ENCODE measurements at regions not wholly inside any gene's neighbourhood (a gene's known extent, or its start where the extent isn't known, plus 50 kb on each side); places are given as distances from the start of the nearest gene placed in this dataset.

DNA sequence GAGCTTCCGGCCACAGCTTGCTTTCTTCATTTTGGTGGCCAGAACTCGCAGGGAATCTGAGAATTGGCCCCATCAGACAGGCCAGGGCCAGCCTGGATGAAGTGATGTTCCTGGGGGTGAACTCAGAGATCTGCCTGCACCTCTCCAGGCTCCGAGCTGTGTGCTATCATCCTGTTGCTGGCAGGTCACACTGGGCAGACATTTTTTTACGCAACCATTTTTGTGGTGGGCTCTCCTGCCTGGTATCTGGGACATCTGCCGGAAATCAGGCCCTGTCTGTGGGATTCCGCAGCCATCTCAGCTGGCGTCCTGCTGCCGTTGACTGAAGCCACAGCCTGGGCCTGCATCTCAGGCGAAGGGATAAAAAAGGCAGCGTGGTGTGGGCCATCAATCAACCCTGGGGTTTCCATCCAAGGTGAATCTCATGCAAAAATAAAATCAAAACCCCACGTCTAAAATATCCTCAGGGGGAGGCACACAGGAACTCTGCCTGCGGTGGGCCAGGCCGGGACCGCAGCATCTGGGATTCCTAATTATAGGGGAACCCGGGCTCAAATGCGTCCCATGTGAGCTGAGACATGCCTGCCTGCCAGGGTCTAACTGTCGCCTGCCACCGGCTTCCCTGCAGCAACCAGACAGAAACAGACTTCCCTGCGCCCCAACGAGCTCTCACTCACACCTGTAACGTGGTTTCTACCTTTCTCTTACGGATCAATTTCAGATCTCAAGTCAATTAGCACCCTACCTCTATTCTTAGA lies 174.3 kb downstream of the SYK start:
- intact Hi-C loops (cut with DNase I), result no loop called here
- no peak for ATAC-seq
- DNase-seq (ENCODE audit: low spot score), result no peak

DNA sequence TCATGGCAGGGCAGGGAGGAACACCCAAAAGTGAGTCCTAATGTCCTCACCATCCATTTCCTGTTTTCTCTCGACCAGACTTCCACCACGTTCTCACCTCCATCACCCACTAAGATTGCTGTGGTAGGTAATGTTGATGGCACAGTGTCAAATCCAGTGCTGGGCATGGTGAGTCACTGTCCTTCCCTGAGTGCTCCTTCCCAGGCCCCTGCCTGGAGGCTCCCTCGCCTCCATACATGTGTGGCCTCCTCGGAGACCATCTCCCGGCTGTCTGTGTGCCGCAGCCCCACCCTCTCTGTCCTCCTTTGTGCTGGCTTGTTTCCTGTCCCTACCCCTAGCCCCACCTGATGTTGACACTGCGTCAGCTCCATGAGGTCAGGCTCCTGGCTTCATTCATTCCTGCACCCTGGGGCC lies 177.5 kb downstream of the SYK start:
- intact Hi-C loops (cut with DNase I), result no loop called here
- DNase-seq (ENCODE audit: low spot score), result no peak
- ATAC-seq, result no peak

DNA sequence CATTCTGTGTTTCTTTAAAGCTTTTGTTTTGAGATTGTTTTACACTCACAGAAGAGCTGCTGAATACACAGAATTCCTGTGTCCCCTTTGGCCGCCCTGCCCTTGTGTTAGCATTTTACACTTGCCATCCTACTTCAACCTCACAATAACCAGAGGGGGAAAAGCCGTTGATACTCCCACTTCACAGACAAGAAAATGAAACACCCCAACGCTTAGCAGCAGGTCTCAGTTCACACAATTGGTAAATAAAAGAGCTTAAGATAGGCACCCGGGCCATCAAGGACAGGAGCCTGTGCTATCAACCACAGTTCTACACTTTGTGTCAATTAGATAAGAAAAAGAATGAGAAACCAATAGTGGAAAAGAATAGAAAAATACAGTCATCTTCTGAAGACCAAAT lies 178.0 kb downstream of the SYK start:
- no peak for ATAC-seq

DNA sequence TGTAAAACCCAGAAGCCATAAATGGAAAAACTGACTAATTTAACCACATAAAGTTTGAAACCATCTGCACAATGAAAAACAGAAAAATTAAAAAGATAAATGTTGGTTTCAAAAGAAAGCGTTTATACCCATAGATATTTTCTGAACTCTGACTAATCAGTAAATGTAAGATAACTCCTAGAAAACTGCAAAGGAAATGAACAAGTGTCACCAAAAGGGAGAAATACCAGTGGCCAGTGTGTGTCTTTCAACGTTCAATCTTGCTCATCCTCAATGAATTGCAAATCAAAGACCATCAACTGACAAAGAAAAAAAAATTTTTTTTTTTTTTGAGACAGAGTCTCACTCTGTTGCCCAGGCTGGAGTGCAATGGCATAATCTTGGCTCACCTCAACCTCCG lies 180.1 kb downstream of the SYK start:
- DNase-seq (ENCODE audit: low spot score) (no peak), ATAC-seq (no peak)
- intact Hi-C loops (cut with DNase I), result no loop called here

More for the DNA sequence above, 178.0 kb downstream of the SYK start:
- DNase-seq (ENCODE audit: low spot score), result no peak
- intact Hi-C loops (cut with DNase I), result no loop called here

DNA sequence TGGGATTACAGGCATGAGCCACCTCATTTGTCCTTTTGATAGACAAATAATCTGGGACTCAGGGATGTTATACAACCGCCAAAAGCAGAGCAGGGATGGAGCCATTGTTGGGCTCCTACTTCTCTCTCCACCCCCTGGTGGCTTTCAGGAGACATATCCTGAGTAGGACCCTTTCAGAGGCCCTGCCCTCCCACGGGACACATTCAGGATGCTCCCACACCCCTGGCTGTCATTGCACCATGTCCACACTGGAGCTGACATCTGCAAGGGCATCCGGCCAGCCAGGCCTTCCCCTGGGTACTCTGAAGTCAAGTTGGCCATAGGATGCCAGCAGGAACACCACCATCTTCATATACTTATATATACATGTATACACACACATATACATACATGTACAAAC lies 181.8 kb downstream of the SYK start:
- intact Hi-C loops (cut with DNase I), result no loop called here
- no peak for DNase-seq (ENCODE audit: low spot score)
- ATAC-seq, result no peak

DNA sequence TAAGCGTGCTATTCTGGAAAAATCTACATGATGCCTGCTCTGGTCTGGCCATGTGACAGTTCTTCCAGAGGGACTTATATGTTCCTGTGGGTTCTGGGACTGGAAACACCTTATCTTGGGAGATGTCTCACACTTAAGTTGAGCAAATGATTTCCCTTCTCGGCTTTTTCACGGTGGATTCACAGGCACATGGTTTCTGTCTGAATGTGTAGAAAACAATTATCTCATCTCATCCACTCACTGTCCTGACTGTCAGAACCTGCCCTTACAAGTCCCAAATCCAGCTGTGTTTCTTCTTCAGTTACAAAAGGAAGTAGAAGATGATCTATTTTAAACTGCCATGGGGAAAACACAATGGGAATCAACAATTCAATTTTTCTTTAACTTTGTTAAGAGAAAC lies 184.0 kb downstream of the SYK start:
- DNase-seq (ENCODE audit: low spot score) (no peak), ATAC-seq (no peak)
- intact Hi-C loops (cut with DNase I), result no loop called here

DNA sequence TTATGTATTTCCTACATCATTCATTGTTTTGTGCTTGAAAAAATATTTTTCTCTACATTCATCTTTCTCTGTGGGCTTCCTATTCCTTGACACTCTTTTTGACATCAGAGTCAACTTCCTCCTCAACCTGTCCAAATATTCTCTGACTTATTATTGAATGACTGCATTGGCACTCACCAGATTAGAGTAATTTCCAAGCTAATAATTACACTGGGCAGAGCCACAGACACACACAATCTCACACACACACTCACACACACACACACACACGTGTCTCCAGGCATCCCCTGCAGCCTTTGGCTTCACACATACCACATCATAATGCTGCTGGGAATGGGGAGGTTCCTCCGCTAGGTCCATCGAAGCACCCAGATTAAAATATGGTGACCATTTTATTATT lies 184.5 kb downstream of the SYK start:
- ATAC-seq (no peak), DNase-seq (ENCODE audit: low spot score) (no peak)
- intact Hi-C loops (cut with DNase I), result no loop called here

DNA sequence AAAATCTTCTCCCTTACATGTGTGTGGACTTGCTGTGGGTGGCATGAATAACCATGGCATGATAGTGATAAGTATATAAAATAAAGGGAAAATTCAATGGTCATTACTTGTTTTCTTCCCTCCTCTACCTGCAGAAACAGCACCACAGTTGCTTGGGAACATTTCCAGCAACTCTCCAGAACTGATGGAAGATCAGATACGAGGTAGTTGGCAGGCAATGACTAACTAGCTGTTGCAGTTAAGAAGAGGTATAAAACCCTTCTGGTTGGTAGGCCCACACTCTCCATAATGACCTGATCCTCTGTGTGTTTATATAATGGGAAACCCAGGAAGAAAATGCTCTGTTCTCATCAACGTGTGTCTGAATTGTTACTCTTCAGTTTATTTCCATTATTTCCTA lies 185.9 kb downstream of the SYK start:
- DNase-seq (ENCODE audit: low spot score), result no peak
- intact Hi-C loops (cut with DNase I), result no loop called here
- no peak for ATAC-seq

DNA sequence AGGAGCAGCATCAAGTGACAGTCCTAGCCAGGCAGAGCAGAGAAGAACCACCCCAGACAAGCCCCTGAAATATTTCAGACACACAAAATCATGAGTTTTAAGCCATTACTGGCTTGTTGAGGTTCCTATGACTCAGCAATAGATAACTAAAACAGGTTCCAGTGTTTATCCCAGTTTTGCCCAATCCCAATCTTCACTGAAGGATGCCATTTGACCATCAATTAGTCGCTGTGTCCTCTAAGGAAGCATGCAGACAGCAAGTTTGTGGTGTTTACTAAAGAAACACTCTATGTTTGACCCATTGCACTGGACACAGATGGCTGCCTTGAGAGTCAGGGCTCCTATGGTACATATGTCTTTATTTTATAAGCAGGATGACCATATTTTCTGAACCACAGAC lies 186.7 kb downstream of the SYK start:
- intact Hi-C loops (cut with DNase I), result no loop called here
- ATAC-seq, result no peak

DNA sequence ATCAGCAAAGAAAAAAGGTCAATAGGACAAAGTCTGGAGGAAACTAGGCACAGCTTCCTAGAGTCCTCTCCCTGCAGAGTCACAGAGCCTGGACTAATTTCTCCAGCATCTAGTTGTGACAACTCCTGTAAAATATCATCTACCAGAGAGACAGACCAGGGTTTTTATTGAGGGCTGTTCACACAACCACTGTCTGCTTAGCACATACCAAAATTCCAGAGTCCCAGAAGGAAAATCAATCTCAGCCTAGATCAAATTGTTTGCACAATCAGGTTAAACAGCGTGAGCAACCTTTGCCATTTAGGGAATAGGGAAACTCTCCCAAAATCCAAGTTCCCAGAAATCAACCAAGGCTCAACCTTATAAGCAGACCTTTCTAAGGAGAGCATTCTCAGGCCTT lies 190.3 kb downstream of the SYK start:
- intact Hi-C loops (cut with DNase I), result no loop called here
- ATAC-seq, result peak; percentile 91
- DNase-seq (ENCODE audit: low spot score), result no peak

More for the DNA sequence above, 186.7 kb downstream of the SYK start:
- DNase-seq (ENCODE audit: low spot score), result no peak

DNA sequence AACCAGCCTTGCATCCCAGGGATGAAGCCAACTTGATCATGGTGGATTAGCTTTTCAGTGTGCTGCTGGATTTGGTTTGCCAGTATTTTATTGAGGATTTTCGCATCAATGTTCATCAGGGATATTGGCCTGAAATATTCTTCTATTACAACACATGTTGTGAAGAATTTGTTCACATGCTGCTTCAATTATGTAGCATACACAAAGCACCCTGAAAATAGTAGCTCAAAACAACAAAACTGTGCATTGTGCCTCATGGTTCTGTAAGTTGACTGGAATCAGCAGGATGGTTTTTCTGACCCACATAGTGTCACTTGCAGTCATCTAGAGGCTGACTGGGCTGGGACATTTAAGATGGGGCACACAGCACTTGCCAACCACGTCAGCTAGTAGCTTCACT lies 193.9 kb downstream of the SYK start:
- intact Hi-C loops (cut with DNase I), result no loop called here
- no peak for ATAC-seq
- DNase-seq (ENCODE audit: low spot score), result no peak

DNA sequence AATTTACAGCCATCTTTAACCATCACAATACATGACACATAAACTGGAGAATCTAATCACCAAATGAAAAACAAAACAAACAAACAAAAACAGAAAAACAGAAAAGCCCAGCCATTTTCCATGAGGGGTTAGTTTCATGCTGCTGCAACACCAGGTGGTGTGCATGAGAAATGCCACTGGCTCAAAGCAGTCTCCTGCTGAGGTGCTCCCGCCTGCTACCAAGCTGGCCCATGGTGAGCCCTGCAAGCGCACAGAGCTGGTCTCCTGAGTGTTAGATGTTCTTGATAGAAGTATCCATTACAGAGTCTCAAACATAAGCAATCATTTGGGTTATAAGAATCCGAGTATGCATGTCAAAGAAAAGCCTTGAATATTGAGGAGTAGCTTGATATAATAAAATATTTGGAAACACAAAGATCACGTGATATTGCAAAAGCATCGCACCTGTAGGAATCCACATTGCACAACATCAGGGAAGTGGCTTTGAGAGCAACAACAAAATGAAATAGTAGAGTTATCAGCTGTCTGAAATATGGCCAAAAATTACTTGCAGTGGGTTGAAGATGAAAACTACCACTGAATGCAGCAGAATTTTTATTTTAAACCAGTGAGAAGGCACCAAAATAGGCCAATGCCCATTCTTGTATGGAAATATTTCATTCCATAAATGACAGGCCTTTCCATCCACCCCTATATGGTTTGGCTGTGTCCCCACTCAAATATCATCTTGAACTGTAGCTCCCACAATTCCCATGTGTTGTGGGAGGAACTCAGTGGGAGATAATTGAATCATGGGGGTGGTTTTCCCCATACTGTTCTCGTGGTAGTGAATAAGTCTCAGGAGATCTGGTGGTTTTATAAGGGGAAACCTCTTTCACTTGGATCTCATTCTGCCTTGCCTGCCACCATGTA lies 194.8 kb downstream of the SYK start:
- intact Hi-C loops (cut with DNase I), result no loop called here
- DNase-seq (ENCODE audit: low spot score) (no peak), ATAC-seq (no peak)

DNA sequence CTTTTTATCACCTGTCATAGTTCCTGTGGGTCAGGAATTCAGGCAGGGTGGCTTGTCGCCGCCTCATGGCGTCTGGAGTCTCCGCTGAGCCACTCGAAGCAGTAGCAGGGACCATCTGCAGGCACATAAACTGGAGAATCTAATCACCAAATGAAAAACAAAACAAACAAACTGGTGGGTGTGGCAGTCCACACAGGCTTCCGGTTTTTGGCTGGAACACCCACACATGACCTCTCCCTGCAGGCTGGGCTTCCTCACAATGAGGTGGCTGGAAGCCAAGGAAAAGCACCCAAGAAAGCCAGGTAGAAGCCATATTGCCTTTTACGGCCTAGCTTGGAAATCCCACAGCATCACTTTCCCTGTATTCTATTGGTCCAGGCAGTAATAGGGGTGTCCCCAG lies 197.0 kb downstream of the SYK start:
- no peak for DNase-seq (ENCODE audit: low spot score)
- ATAC-seq, result no peak
- intact Hi-C loops (cut with DNase I), result no loop called here

DNA sequence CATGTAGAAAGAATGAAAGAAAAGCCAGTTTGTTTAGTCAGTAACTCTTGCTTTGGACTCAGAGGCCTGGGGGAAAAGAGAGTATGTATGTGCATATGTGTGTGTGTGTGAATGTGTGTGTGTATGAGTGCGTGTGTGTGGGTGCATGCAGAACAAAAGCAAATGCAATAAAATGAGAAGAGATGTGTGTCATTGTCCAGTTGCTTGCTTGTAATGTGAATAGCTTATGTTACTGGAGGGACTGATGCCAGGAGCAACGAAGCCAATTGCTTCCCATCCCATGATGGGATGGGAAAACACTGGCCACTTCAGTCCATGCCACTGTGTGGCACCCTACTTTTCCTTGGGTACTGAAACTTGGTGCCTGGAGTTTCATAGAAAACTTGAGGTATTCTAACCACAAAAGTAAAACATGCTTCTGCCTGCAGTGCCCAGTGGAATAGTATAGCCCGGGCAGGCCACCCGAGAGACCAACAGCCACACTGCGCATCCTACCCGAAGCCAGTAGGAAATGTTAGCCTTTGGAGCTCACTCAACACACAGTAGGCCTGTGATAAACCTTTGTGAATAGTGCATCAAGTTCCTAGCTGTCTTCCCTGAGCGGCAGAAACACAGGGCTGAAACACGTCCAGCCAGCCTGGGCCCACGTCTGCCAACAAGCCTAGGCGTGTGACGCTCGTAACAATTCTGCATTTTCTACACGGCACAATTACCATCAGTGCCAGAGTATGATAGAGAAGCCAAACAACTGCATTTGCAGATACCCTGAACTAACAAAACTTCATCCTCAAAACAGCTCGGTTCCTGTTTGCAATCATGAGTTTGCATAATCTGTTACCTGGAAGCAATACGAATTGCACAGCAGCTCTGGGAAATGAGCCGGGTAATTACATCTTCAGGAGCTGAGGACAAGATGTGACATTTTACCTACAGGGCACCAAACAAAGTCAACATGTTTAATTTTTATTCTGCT lies 198.1 kb downstream of the SYK start:
- no peak for ATAC-seq
- no peak for DNase-seq (ENCODE audit: low spot score)
- intact Hi-C loops (cut with DNase I), result no loop called here

DNA sequence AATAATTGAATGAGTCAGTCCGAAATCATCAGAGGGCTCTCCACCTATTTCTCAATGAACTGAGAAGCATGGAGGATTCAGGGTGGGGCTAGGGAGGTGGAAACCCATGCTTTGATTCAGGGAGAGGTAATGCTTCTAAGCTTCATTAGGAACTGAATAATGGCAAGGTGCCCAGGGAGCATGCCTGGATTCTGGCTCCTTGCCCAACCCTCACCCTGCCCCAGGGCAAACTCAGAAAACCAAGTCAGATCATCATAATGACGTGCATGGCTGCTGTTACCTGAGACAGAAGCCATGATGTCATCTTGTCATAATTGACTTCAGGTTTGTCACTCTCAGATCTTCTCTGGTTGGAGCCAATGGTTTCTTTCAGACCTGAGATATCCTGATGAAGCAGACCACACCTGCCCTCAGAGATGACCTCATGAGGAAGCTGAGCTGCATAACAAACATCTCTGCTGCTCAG lies 199.6 kb downstream of the SYK start:
- ATAC-seq (no peak), DNase-seq (ENCODE audit: low spot score) (no peak)
- intact Hi-C loops (cut with DNase I), result no loop called here

DNA sequence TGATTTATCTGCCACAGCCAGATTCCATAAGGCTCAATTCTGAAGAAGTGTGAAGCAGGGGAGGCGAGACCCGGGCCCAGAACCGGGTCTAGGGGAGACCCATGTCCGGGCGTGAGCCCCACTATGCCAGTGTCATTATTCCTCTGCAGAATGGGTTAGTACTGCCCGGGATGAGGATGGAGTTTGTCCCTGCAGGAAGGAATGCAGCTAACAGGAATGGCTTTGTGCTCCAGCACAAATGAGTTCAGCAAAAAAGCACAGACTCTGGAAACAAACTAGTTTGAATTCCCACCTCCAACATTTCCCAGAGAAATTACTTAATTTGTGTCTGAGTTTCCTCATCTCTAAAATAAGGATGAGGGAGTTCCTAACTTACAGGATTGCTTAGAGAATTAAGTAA lies 202.9 kb downstream of the SYK start:
- DNase-seq (ENCODE audit: low spot score) (no peak), ATAC-seq (no peak)
- intact Hi-C loops (cut with DNase I), result no loop called here

DNA sequence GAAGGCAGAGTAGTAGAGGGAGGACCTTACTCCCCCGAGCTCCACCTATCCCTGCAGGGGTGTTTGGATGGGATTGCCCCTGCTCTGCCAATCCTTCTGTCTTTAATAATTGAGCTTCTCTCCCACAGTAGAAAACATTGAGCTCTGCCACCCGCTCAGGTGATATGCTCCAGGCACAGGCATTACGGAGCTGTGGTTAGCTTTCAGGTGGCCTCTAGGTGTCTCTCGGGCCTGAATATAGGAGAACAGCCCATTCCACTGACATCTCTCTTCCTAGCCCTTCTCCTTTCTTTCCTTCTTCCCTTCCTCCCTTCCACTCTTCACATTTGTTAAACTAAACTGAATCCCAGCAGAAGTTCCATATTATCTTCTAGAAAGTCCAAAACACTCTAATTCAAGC lies 203.4 kb downstream of the SYK start:
- no peak for ATAC-seq
- no peak for DNase-seq (ENCODE audit: low spot score)
- intact Hi-C loops (cut with DNase I), result no loop called here

DNA sequence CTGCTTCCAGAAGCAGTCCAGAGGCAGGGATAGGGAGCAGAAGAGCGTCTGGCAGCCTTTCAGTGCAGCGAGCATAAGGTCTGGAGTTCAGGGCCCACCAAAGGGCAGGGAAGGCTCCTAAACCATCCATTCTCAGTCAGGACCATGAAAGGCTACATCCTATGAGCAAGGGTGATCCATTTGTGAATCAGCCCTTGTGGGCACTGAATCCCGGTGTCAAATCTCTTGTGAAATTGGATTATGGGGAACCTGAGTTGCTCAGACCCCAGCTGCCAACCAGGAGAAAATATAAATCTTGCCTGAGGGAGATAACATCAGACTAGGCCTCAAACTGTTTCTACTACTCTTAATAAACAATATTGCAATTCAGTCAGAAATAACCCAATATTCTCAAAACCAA lies 204.4 kb downstream of the SYK start:
- no peak for ATAC-seq
- intact Hi-C loops (cut with DNase I), result no loop called here
- DNase-seq (ENCODE audit: low spot score), result no peak

DNA sequence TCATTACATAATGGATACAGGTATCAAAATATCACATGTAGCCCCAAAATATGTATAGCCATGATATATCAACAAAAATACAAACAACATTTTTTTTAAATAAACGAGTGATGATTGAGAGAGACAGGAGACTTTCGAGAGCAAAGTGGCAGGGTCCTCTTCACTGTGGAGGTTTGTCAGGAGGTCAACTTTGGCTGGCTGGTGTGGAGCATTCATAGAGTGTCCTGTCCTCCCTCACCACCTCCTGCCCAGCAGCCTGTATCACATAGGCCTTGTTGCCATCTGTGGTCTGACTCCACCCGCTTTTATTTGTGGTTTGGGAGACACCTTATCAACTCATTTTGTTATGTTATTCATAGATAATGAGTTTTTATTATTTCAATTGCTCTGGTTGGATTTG lies 206.9 kb downstream of the SYK start:
- ATAC-seq (no peak), DNase-seq (ENCODE audit: low spot score) (no peak)
- intact Hi-C loops (cut with DNase I), result no loop called here

Data from sciatic nerve (tissue), 2 donors.